ENCODE measurements at regions not wholly inside any gene's neighbourhood (a gene's known extent, or its start where the extent isn't known, plus 50 kb on each side); places are given as distances from the start of the nearest gene placed in this dataset.

- peak; percentile 58 for DNase-seq (ENCODE audit: low read depth)
Observed at GRCh38 chr6:9527679-9528286, 887.1 kb downstream of the TFAP2A start.

- peak; percentile 97 for DNase-seq (ENCODE audit: low read depth)
Observed at GRCh38 chr6:9523462-9523861, 891.4 kb downstream of the TFAP2A start.

GRCh38 chr6:9522101-9522500, 892.8 kb downstream of the TFAP2A start:
- no peak for DNase-seq (ENCODE audit: low read depth)

- no peak for DNase-seq (ENCODE audit: low read depth)
Observed at GRCh38 chr6:9521152-9521530, 893.7 kb downstream of the TFAP2A start.

GRCh38 chr6:9520417-9521151, 894.3 kb downstream of the TFAP2A start:
- peak; percentile 93 for DNase-seq (ENCODE audit: low read depth)

GRCh38 chr6:9518431-9518830, 896.4 kb downstream of the TFAP2A start:
- DNase-seq (ENCODE audit: low read depth), result no peak

GRCh38 chr6:9517806-9518205, 897.1 kb downstream of the TFAP2A start:
- DNase-seq (ENCODE audit: low read depth), result no peak

GRCh38 chr6:9515633-9516606, 899.0 kb downstream of the TFAP2A start:
- DNase-seq (ENCODE audit: low read depth), result peak; percentile 80

- DNase-seq (ENCODE audit: low read depth), result no peak
Observed at GRCh38 chr6:9514146-9514545, 900.7 kb downstream of the TFAP2A start.

- DNase-seq (ENCODE audit: low read depth), result no peak
Observed at GRCh38 chr6:9511157-9511556, 903.7 kb downstream of the TFAP2A start.

- DNase-seq (ENCODE audit: low read depth), result peak; percentile 29
Observed at GRCh38 chr6:9507136-9507895, 907.6 kb downstream of the TFAP2A start.

GRCh38 chr6:9504191-9504590, 910.7 kb downstream of the TFAP2A start:
- DNase-seq (ENCODE audit: low read depth), result no peak

GRCh38 chr6:9503111-9503761, 911.6 kb downstream of the TFAP2A start:
- peak; percentile 96 for DNase-seq (ENCODE audit: low read depth)

GRCh38 chr6:9499709-9500108, 915.2 kb downstream of the TFAP2A start:
- DNase-seq (ENCODE audit: low read depth), result no peak

- DNase-seq (ENCODE audit: low read depth), result no peak
Observed at GRCh38 chr6:9496837-9497236, 918.0 kb downstream of the TFAP2A start.

GRCh38 chr6:9494864-9495263, 920.0 kb downstream of the TFAP2A start:
- peak; percentile 58 for DNase-seq (ENCODE audit: low read depth)

GRCh38 chr6:9492790-9493189, 922.1 kb downstream of the TFAP2A start:
- DNase-seq (ENCODE audit: low read depth), result no peak

- peak; percentile 49 for DNase-seq (ENCODE audit: low read depth)
Observed at GRCh38 chr6:9487128-9487527, 927.7 kb downstream of the TFAP2A start.

- no peak for DNase-seq (ENCODE audit: low read depth)
Observed at GRCh38 chr6:9485992-9486391, 928.9 kb downstream of the TFAP2A start.

- DNase-seq (ENCODE audit: low read depth), result peak; percentile 39
Observed at GRCh38 chr6:9484686-9485085, 930.2 kb downstream of the TFAP2A start.

GRCh38 chr6:9484091-9484490, 930.8 kb downstream of the TFAP2A start:
- DNase-seq (ENCODE audit: low read depth), result peak; percentile 31

Data from iris pigment epithelial cell (primary cell).